ENCODE measurements at regions not wholly inside any gene's neighbourhood (a gene's known extent, or its start where the extent isn't known, plus 50 kb on each side); places are given as distances from the start of the nearest gene placed in this dataset.

- no peaks in the 10 kb centered on the region for H3K9me3 ChIP-seq (ENCODE audit: control insufficient read depth, insufficient read depth, low read depth, low read length)
- H3K27ac ChIP-seq (ENCODE audit: low read depth, low read length) = no peak overlapping the region
- no peaks in the 10 kb centered on the region for H3K36me3 ChIP-seq (ENCODE audit: control insufficient read depth, insufficient read depth, low read length)
- no peak overlapping the region for H3K9ac ChIP-seq (ENCODE audit: low read length)
- no peak overlapping the region for H3K4me3 ChIP-seq (ENCODE audit: low read depth, low read length)
- no peaks in the 10 kb centered on the region for H3K4me1 ChIP-seq (ENCODE audit: control insufficient read depth, insufficient read depth, low read length)
- H3K27me3 ChIP-seq (ENCODE audit: control insufficient read depth, insufficient read depth, low read length) = no peaks in the 10 kb centered on the region
Measured at GRCh38 chr18:11506856-11507255, 102.5 kb upstream of the SLC35G4 start.

- no peaks in the 10 kb centered on the region for H3K4me1 ChIP-seq (ENCODE audit: control insufficient read depth, insufficient read depth, low read length)
- H3K36me3 ChIP-seq (ENCODE audit: control insufficient read depth, insufficient read depth, low read length) = no peaks in the 10 kb centered on the region
- no peak overlapping the region for H3K27ac ChIP-seq (ENCODE audit: low read depth, low read length)
- H3K4me3 ChIP-seq (ENCODE audit: low read depth, low read length) = no peak overlapping the region
- H3K9me3 ChIP-seq (ENCODE audit: control insufficient read depth, insufficient read depth, low read depth, low read length) = no peaks in the 10 kb centered on the region
- H3K27me3 ChIP-seq (ENCODE audit: control insufficient read depth, insufficient read depth, low read length) = no peaks in the 10 kb centered on the region
- no peak overlapping the region for H3K9ac ChIP-seq (ENCODE audit: low read length)
Measured at GRCh38 chr18:11505993-11506392, 103.4 kb upstream of the SLC35G4 start.

GRCh38 chr18:11504962-11505361, 104.4 kb upstream of the SLC35G4 start:
- Histone ChIP-seq H3K9me3 (ENCODE audit: control insufficient read depth, insufficient read depth, low read depth, low read length) (no peaks in the 10 kb centered on the region), H3K4me3 (ENCODE audit: low read depth, low read length) (no peak overlapping the region), H3K27ac (ENCODE audit: low read depth, low read length) (no peak overlapping the region), H3K4me1 (ENCODE audit: control insufficient read depth, insufficient read depth, low read length) (no peaks in the 10 kb centered on the region), H3K9ac (ENCODE audit: low read length) (no peak overlapping the region), H3K27me3 (ENCODE audit: control insufficient read depth, insufficient read depth, low read length) (no peaks in the 10 kb centered on the region), H3K36me3 (ENCODE audit: control insufficient read depth, insufficient read depth, low read length) (no peaks in the 10 kb centered on the region)

- Histone ChIP-seq H3K27me3 (ENCODE audit: control insufficient read depth, insufficient read depth, low read length) (no peaks in the 10 kb centered on the region), H3K36me3 (ENCODE audit: control insufficient read depth, insufficient read depth, low read length) (no peaks in the 10 kb centered on the region), H3K27ac (ENCODE audit: low read depth, low read length) (no peak overlapping the region), H3K9me3 (ENCODE audit: control insufficient read depth, insufficient read depth, low read depth, low read length) (no peaks in the 10 kb centered on the region), H3K4me1 (ENCODE audit: control insufficient read depth, insufficient read depth, low read length) (no peaks in the 10 kb centered on the region), H3K4me3 (ENCODE audit: low read depth, low read length) (no peak overlapping the region), H3K9ac (ENCODE audit: low read length) (no peak overlapping the region)
Measured at GRCh38 chr18:11502368-11502767, 107.0 kb upstream of the SLC35G4 start.

GRCh38 chr18:11501352-11501751, 108.0 kb upstream of the SLC35G4 start:
- no peaks in the 10 kb centered on the region for H3K36me3 ChIP-seq (ENCODE audit: control insufficient read depth, insufficient read depth, low read length)
- no peaks in the 10 kb centered on the region for H3K27me3 ChIP-seq (ENCODE audit: control insufficient read depth, insufficient read depth, low read length)
- no peak overlapping the region for H3K27ac ChIP-seq (ENCODE audit: low read depth, low read length)
- no peaks in the 10 kb centered on the region for H3K9me3 ChIP-seq (ENCODE audit: control insufficient read depth, insufficient read depth, low read depth, low read length)
- H3K9ac ChIP-seq (ENCODE audit: low read length) = no peak overlapping the region
- no peaks in the 10 kb centered on the region for H3K4me1 ChIP-seq (ENCODE audit: control insufficient read depth, insufficient read depth, low read length)
- H3K4me3 ChIP-seq (ENCODE audit: low read depth, low read length) = no peak overlapping the region

GRCh38 chr18:11500153-11501122, 109.0 kb upstream of the SLC35G4 start:
- H3K27ac ChIP-seq (ENCODE audit: low read depth, low read length) = no peak overlapping the region
- no peaks in the 10 kb centered on the region for H3K4me1 ChIP-seq (ENCODE audit: control insufficient read depth, insufficient read depth, low read length)
- no peaks in the 10 kb centered on the region for H3K9me3 ChIP-seq (ENCODE audit: control insufficient read depth, insufficient read depth, low read depth, low read length)
- H3K9ac ChIP-seq (ENCODE audit: low read length) = no peak overlapping the region
- H3K27me3 ChIP-seq (ENCODE audit: control insufficient read depth, insufficient read depth, low read length) = no peaks in the 10 kb centered on the region
- H3K4me3 ChIP-seq (ENCODE audit: low read depth, low read length) = no peak overlapping the region
- no peaks in the 10 kb centered on the region for H3K36me3 ChIP-seq (ENCODE audit: control insufficient read depth, insufficient read depth, low read length)

- Histone ChIP-seq H3K27ac (ENCODE audit: low read depth, low read length) (no peak overlapping the region), H3K9ac (ENCODE audit: low read length) (no peak overlapping the region), H3K27me3 (ENCODE audit: control insufficient read depth, insufficient read depth, low read length) (no peaks in the 10 kb centered on the region), H3K9me3 (ENCODE audit: control insufficient read depth, insufficient read depth, low read depth, low read length) (no peaks in the 10 kb centered on the region), H3K4me3 (ENCODE audit: low read depth, low read length) (no peak overlapping the region), H3K36me3 (ENCODE audit: control insufficient read depth, insufficient read depth, low read length) (no peaks in the 10 kb centered on the region), H3K4me1 (ENCODE audit: control insufficient read depth, insufficient read depth, low read length) (no peaks in the 10 kb centered on the region)
Measured at GRCh38 chr18:11498821-11499220, 110.6 kb upstream of the SLC35G4 start.

GRCh38 chr18:11497585-11497984, 111.8 kb upstream of the SLC35G4 start:
- Histone ChIP-seq H3K36me3 (ENCODE audit: control insufficient read depth, insufficient read depth, low read length) (no peaks in the 10 kb centered on the region), H3K9me3 (ENCODE audit: control insufficient read depth, insufficient read depth, low read depth, low read length) (no peaks in the 10 kb centered on the region), H3K4me3 (ENCODE audit: low read depth, low read length) (no peak overlapping the region), H3K27ac (ENCODE audit: low read depth, low read length) (no peak overlapping the region), H3K27me3 (ENCODE audit: control insufficient read depth, insufficient read depth, low read length) (no peaks in the 10 kb centered on the region), H3K9ac (ENCODE audit: low read length) (no peak overlapping the region), H3K4me1 (ENCODE audit: control insufficient read depth, insufficient read depth, low read length) (no peaks in the 10 kb centered on the region)

GRCh38 chr18:11496526-11497172, 112.7 kb upstream of the SLC35G4 start:
- Histone ChIP-seq H3K27me3 (ENCODE audit: control insufficient read depth, insufficient read depth, low read length) (no peaks in the 10 kb centered on the region), H3K27ac (ENCODE audit: low read depth, low read length) (no peak overlapping the region), H3K9me3 (ENCODE audit: control insufficient read depth, insufficient read depth, low read depth, low read length) (no peaks in the 10 kb centered on the region), H3K4me1 (ENCODE audit: control insufficient read depth, insufficient read depth, low read length) (no peaks in the 10 kb centered on the region), H3K4me3 (ENCODE audit: low read depth, low read length) (no peak overlapping the region), H3K36me3 (ENCODE audit: control insufficient read depth, insufficient read depth, low read length) (no peaks in the 10 kb centered on the region), H3K9ac (ENCODE audit: low read length) (no peak overlapping the region)

GRCh38 chr18:11495441-11495840, 114.0 kb upstream of the SLC35G4 start:
- Histone ChIP-seq H3K9ac (ENCODE audit: low read length) (no peak overlapping the region), H3K4me1 (ENCODE audit: control insufficient read depth, insufficient read depth, low read length) (no peaks in the 10 kb centered on the region), H3K27me3 (ENCODE audit: control insufficient read depth, insufficient read depth, low read length) (no peaks in the 10 kb centered on the region), H3K27ac (ENCODE audit: low read depth, low read length) (no peak overlapping the region), H3K36me3 (ENCODE audit: control insufficient read depth, insufficient read depth, low read length) (no peaks in the 10 kb centered on the region), H3K9me3 (ENCODE audit: control insufficient read depth, insufficient read depth, low read depth, low read length) (no peaks in the 10 kb centered on the region), H3K4me3 (ENCODE audit: low read depth, low read length) (no peak overlapping the region)

GRCh38 chr18:11494107-11494506, 115.3 kb upstream of the SLC35G4 start:
- no peaks in the 10 kb centered on the region for H3K36me3 ChIP-seq (ENCODE audit: control insufficient read depth, insufficient read depth, low read length)
- no peaks in the 10 kb centered on the region for H3K27me3 ChIP-seq (ENCODE audit: control insufficient read depth, insufficient read depth, low read length)
- H3K9ac ChIP-seq (ENCODE audit: low read length) = no peak overlapping the region
- H3K4me1 ChIP-seq (ENCODE audit: control insufficient read depth, insufficient read depth, low read length) = no peaks in the 10 kb centered on the region
- no peaks in the 10 kb centered on the region for H3K9me3 ChIP-seq (ENCODE audit: control insufficient read depth, insufficient read depth, low read depth, low read length)
- no peak overlapping the region for H3K4me3 ChIP-seq (ENCODE audit: low read depth, low read length)
- H3K27ac ChIP-seq (ENCODE audit: low read depth, low read length) = no peak overlapping the region
